HepG2 (cell line): ENCODE measurements at regions not wholly inside any gene's neighbourhood (a gene's known extent, or its start where the extent isn't known, plus 50 kb on each side); places are given as distances from the start of the nearest gene placed in this dataset.

Source experiments
- BRD4 ChIP-seq: sonication (generic); formaldehyde crosslinking; IDR thresholded peaks from 2 replicates; pipeline ENCODE4 v1.4.0; 2020; ENCODE audit warnings: missing genetic modification reagents
- FOXJ3 ChIP-seq: sonication (generic); formaldehyde crosslinking; IDR thresholded peaks from 2 replicates; pipeline ENCODE4 v1.4.0; 2020; ENCODE audit warnings: missing genetic modification reagents, mild to moderate bottlenecking, borderline replicate concordance
- HOXA3 ChIP-seq: sonication (generic); formaldehyde crosslinking; IDR thresholded peaks from 2 replicates; pipeline ENCODE4 v1.5.0; 2020; ENCODE audit warnings: missing genetic modification reagents
- KDM4B ChIP-seq: sonication (generic); formaldehyde crosslinking; IDR thresholded peaks from 2 replicates; pipeline ENCODE4 v1.4.0; 2020; ENCODE audit warnings: missing genetic modification reagents
- KLF12 ChIP-seq: sonication (generic); formaldehyde crosslinking; IDR thresholded peaks from 2 replicates; pipeline ENCODE4 v1.4.0; 2020; ENCODE audit warnings: missing genetic modification reagents, borderline replicate concordance
- MAZ ChIP-seq, 2 experiments: sonication (generic) in 1 of 2; formaldehyde crosslinking in 1 of 2; IDR thresholded peaks; 2 replicates each; pipeline versions ENCODE4 v1.5.0 to v1.6.1; 2012 to 2020; ENCODE audit warnings: low read depth in 2 of 2, mild to moderate bottlenecking in 2 of 2, borderline replicate concordance in 1 of 2, improper control_type of control experiment in 1 of 2, low read length in 1 of 2, missing genetic modification reagents in 1 of 2, moderate library complexity in 1 of 2
- MYC ChIP-seq: sonication (generic); formaldehyde crosslinking; IDR thresholded peaks from 2 replicates; pipeline ENCODE4 v1.9.0; 2021; ENCODE audit warnings: missing genetic modification reagents, borderline replicate concordance
- NONO ChIP-seq, 2 experiments: fragments of 450-650 bp in 1 of 2; sonication (generic) in 1 of 2; formaldehyde crosslinking in 1 of 2; IDR thresholded peaks in 1 of 2; conservative IDR thresholded peaks in 1 of 2; 2 replicates each; pipeline versions ENCODE4 v1.6.1 to v1.8.0; 2017 to 2022; ENCODE audit warnings: mild to moderate bottlenecking in 1 of 2, missing genetic modification reagents in 1 of 2, moderate library complexity in 1 of 2
- PAWR ChIP-seq: sonication (generic); formaldehyde crosslinking; IDR thresholded peaks from 2 replicates; pipeline ENCODE4 v1.4.0; 2020; ENCODE audit warnings: missing genetic modification reagents, mild to moderate bottlenecking, borderline replicate concordance
- POLR2AphosphoS2 ChIP-seq: IDR thresholded peaks from 2 replicates; pipeline ENCODE4 v1.6.1; 2011; ENCODE audit warnings: low read depth, low read length, improper control_type of control experiment
- ZFP36L2 ChIP-seq: sonication (generic); formaldehyde crosslinking; IDR thresholded peaks from 2 replicates; pipeline ENCODE4 v1.4.0; 2020; ENCODE audit warnings: missing genetic modification reagents
- ZNF256 ChIP-seq: sonication (generic); formaldehyde crosslinking; conservative IDR thresholded peaks from 2 replicates; pipeline ENCODE4 v1.4.0; 2020; ENCODE audit warnings: missing genetic modification reagents
- ZNF263 ChIP-seq: sonication (generic); formaldehyde crosslinking; IDR thresholded peaks from 2 replicates; pipeline ENCODE4 v1.4.0; 2020; ENCODE audit warnings: missing genetic modification reagents
- ZNF264 ChIP-seq: sonication (generic); formaldehyde crosslinking; IDR thresholded peaks from 2 replicates; pipeline ENCODE4 v1.4.0; 2020; ENCODE audit warnings: missing genetic modification reagents
- ZNF33B ChIP-seq: sonication (generic); formaldehyde crosslinking; IDR thresholded peaks from 2 replicates; pipeline ENCODE4 v1.5.1; 2020; ENCODE audit warnings: mild to moderate bottlenecking, missing genetic modification reagents
- ZNF383 ChIP-seq: sonication (generic); formaldehyde crosslinking; IDR thresholded peaks from 2 replicates; pipeline ENCODE4 v1.4.0; 2020; ENCODE audit warnings: missing genetic modification reagents, mild to moderate bottlenecking, borderline replicate concordance
- ZNF501 ChIP-seq: sonication (generic); formaldehyde crosslinking; IDR thresholded peaks from 2 replicates; pipeline ENCODE4 v1.5.1; 2020; ENCODE audit warnings: mild to moderate bottlenecking, moderate library complexity, missing genetic modification reagents
- ZNF567 ChIP-seq: sonication (generic); formaldehyde crosslinking; IDR thresholded peaks from 2 replicates; pipeline ENCODE4 v1.8.1; 2023; ENCODE audit warnings: mild to moderate bottlenecking, missing genetic modification reagents, borderline replicate concordance
- ZNF570 ChIP-seq: sonication (generic); formaldehyde crosslinking; IDR thresholded peaks from 2 replicates; pipeline ENCODE4 v1.4.0; 2020; ENCODE audit warnings: mild to moderate bottlenecking, missing genetic modification reagents, borderline replicate concordance
- ZNF574 ChIP-seq: sonication (generic); formaldehyde crosslinking; IDR thresholded peaks from 2 replicates; pipeline ENCODE4 v1.4.0; 2020; ENCODE audit warnings: missing genetic modification reagents
- TF ChIP-seq, protein P1 (sequence below): sonication (generic); formaldehyde crosslinking; IDR thresholded peaks from 2 replicates; pipeline ENCODE4 v1.5.1; 2020; ENCODE audit warnings: missing genetic modification reagents, mild to moderate bottlenecking, borderline replicate concordance
- TF ChIP-seq, protein P2 (sequence below): sonication (generic); formaldehyde crosslinking; conservative IDR thresholded peaks from 2 replicates; pipeline ENCODE4 v1.4.0; 2020; ENCODE audit warnings: missing genetic modification reagents

DNA sequence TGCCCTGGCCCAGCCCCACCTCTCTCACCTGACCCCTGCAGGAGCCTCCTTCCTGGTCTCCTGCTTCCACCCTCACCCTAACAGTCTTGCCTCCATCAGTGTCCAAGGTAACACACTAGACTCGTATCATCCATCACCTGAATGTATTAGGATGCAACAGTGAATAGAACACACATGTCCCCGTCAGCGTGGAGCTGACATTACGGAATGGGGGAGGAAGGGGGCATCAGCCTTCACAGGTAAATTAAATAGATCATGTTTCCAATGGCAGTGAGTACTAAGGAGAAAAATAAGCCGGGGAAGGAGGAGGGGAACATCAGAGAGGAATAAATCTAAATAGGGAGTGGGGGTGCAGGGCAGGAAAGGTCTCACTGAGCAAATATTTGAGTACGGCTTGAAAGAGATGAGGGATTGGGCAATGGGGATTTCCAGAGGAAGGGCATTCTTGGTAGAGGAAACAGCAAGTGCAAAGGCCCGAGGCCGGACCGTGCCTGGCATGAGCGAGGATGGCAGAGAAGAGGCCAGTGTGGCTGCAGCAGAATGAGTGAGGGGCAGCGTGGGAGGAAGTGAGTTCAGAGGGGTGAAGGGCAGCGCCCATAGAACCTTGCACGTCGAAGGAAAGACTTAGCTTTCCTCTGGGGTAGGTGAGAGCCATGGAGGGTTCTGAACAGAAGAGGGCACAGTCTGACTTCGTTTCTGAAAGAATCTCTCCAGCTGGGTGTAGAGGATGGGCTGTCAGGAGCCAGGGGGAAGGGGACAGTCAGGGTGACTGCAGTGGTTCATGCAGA lies 110.1 kb upstream of the PTPN1 start (continued):
- TF ChIP-seq, protein P1, sequence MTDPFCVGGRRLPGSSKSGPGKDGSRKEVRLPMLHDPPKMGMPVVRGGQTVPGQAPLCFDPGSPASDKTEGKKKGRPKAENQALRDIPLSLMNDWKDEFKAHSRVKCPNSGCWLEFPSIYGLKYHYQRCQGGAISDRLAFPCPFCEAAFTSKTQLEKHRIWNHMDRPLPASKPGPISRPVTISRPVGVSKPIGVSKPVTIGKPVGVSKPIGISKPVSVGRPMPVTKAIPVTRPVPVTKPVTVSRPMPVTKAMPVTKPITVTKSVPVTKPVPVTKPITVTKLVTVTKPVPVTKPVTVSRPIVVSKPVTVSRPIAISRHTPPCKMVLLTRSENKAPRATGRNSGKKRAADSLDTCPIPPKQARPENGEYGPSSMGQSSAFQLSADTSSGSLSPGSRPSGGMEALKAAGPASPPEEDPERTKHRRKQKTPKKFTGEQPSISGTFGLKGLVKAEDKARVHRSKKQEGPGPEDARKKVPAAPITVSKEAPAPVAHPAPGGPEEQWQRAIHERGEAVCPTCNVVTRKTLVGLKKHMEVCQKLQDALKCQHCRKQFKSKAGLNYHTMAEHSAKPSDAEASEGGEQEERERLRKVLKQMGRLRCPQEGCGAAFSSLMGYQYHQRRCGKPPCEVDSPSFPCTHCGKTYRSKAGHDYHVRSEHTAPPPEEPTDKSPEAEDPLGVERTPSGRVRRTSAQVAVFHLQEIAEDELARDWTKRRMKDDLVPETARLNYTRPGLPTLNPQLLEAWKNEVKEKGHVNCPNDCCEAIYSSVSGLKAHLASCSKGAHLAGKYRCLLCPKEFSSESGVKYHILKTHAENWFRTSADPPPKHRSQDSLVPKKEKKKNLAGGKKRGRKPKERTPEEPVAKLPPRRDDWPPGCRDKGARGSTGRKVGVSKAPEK (CRISPR knock-in tag) = peak; percentile 94; the same call in 1 of the 2 replicates
- TF ChIP-seq ZNF383 (CRISPR knock-in tag) (peak; percentile 96; the same call in 1 of the 2 replicates), ZNF501 (peak; percentile 96), POLR2AphosphoS2 (no peak), NONO (IDR thresholded peaks at IDR 0.05) (0 out of 2 replicates have a peak, but pooled peaks have one; percentile 19), NONO (CRISPR knock-in tag; conservative IDR thresholded peaks at IDR 0.05) (peak; percentile 98), ZNF570 (CRISPR knock-in tag) (peak; percentile 91; the same call in 1 of the 2 replicates), PAWR (0 out of 2 replicates have a peak, but pooled peaks have one; percentile 31), FOXJ3 (peak; percentile 84), ZNF263 (0 out of 2 replicates have a peak, but pooled peaks have one; percentile 12), KDM4B (CRISPR knock-in tag) (peak; percentile 89; the same call in 1 of the 2 replicates), ZNF567 (CRISPR knock-in tag) (no peak), BRD4 (peak; percentile 97), HOXA3 (CRISPR knock-in tag) (peak; percentile 80; the same call in 1 of the 2 replicates), MAZ (IDR thresholded peaks at IDR 0.05; ENCODE audit: borderline replicate concordance, low read depth, low read length) (peak; percentile 65), MAZ (CRISPR knock-in tag; IDR thresholded peaks at IDR 0.05; ENCODE audit: low read depth) (no peak), KLF12 (CRISPR knock-in tag) (no peak), ZNF264 (CRISPR knock-in tag) (no peak; the same call in none of the 2 replicates), MYC (peak; percentile 75; the same call in 1 of the 2 replicates), ZFP36L2 (CRISPR knock-in tag) (no peak), ZNF33B (peak; percentile 83; the same call in 1 of the 2 replicates), ZNF574 (CRISPR knock-in tag) (peak; percentile 74; the same call in 1 of the 2 replicates), ZNF256 (CRISPR knock-in tag) (no peak)
- TF ChIP-seq, protein P2, sequence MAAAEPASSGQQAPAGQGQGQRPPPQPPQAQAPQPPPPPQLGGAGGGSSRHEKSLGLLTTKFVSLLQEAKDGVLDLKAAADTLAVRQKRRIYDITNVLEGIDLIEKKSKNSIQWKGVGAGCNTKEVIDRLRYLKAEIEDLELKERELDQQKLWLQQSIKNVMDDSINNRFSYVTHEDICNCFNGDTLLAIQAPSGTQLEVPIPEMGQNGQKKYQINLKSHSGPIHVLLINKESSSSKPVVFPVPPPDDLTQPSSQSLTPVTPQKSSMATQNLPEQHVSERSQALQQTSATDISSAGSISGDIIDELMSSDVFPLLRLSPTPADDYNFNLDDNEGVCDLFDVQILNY = no peak
